Loucy (cell line): ENCODE measurements at regions not wholly inside any gene's neighbourhood (a gene's known extent, or its start where the extent isn't known, plus 50 kb on each side); places are given as distances from the start of the nearest gene placed in this dataset.
A peak's percentile ranks its signal among the peaks of the same experiment; 100 is the strongest.

ENCODE experiments used
- H2AFZ ChIP-seq: fragments of 200-600 bp; sonication (generic); 2 replicates; pipeline ENCODE4 v1.6.0; 2016; ENCODE audit warnings: antibody characterized with exemption, mild to moderate bottlenecking, low read length, moderate library complexity
- H3F3A ChIP-seq: fragments of 200-600 bp; 2 replicates; pipeline ENCODE4 v1.6.0; 2016; ENCODE audit warnings: antibody characterized with exemption, low read depth, mild to moderate bottlenecking
- H3K27me3 ChIP-seq: fragments of 200-600 bp; sonication (generic); 2 replicates; pipeline ENCODE4 v1.6.1; 2014; ENCODE audit warnings: low read length, mild to moderate bottlenecking; ENCODE audit not compliant: insufficient read depth, poor library complexity, severe bottlenecking
- H3K36me3 ChIP-seq: fragments of 200-600 bp; sonication (generic); 2 replicates; pipeline ENCODE4 v1.6.1; 2016; ENCODE audit warnings: low read length; ENCODE audit not compliant: insufficient read depth
- H3K4me1 ChIP-seq: fragments of 200-600 bp; sonication (generic); 2 replicates; pipeline ENCODE4 v1.5.1; 2014; ENCODE audit warnings: low read length, mild to moderate bottlenecking; ENCODE audit not compliant: insufficient read depth, poor library complexity, severe bottlenecking
- H3K4me2 ChIP-seq: fragments of 200-600 bp; sonication (generic); 2 replicates; pipeline ENCODE4 v1.6.0; 2014; ENCODE audit warnings: antibody characterized with exemption, low read length, low read depth, mild to moderate bottlenecking; ENCODE audit not compliant: poor library complexity, severe bottlenecking
- H3K4me3 ChIP-seq: fragments of 200-600 bp; sonication (generic); 2 replicates; pipeline ENCODE4 v1.5.1; 2014; ENCODE audit warnings: low read length, mild to moderate bottlenecking, mixed read lengths; ENCODE audit not compliant: poor library complexity, severe bottlenecking
- H3K79me2 ChIP-seq: fragments of 200-600 bp; sonication (generic); 2 replicates; pipeline ENCODE4 v1.6.1; 2014; ENCODE audit warnings: low read length; ENCODE audit not compliant: insufficient read depth
- H3K9ac ChIP-seq: fragments of 200-600 bp; sonication (generic); 2 replicates; pipeline ENCODE4 v1.6.0; 2014; ENCODE audit warnings: mild to moderate bottlenecking, low read depth, low read length, moderate library complexity; ENCODE audit not compliant: poor library complexity, severe bottlenecking
- H3K9me2 ChIP-seq: fragments of 200-600 bp; sonication (generic); replicated peaks from 2 replicates; pipeline ENCODE4 v1.6.1; 2016; ENCODE audit warnings: low read depth, low read length, mixed read lengths
- H3K9me3 ChIP-seq: fragments of 200-600 bp; sonication (generic); 2 replicates; pipeline ENCODE4 v1.6.1; 2014; ENCODE audit warnings: mild to moderate bottlenecking, antibody characterized with exemption, low read length, low read depth; ENCODE audit not compliant: insufficient read depth
- H4K20me1 ChIP-seq: fragments of 200-600 bp; sonication (generic); 2 replicates; pipeline ENCODE4 v1.6.0; 2014; ENCODE audit warnings: antibody characterized with exemption, low read length, mild to moderate bottlenecking; ENCODE audit not compliant: insufficient read depth, poor library complexity, severe bottlenecking
- EZH2phosphoT487 ChIP-seq: fragments of 200-600 bp; IDR thresholded peaks from 2 replicates; pipeline ENCODE4 v1.6.1; 2018; ENCODE audit warnings: antibody characterized with exemption, mild to moderate bottlenecking, moderate library complexity, borderline replicate concordance
- TF ChIP-seq, protein P1 (sequence below): fragments of 200-600 bp; sonication (generic); conservative IDR thresholded peaks from 2 replicates; pipeline ENCODE4 v1.5.1; 2014; ENCODE audit warnings: mild to moderate bottlenecking, antibody characterized with exemption, low read length

- Histone ChIP-seq H3K4me3 (no peak overlapping the region), H3K9me3 (no peaks in the 10 kb centered on the region), H3K4me2 (no peak overlapping the region), H3K27me3 (no peaks in the 10 kb centered on the region), H2AFZ (peak overlapping the region; percentile 42; the same call in 1 of the 2 replicates), H3K9ac (no peak overlapping the region), H3K79me2 (no peaks in the 10 kb centered on the region), H3K36me3 (no peaks in the 10 kb centered on the region), H4K20me1 (no peaks in the 10 kb centered on the region), H3K4me1 (no peaks in the 10 kb centered on the region), H3K9me2 (no peaks in the 10 kb centered on the region), H3F3A (peaks cover 2% of the 10 kb centered on the region; the same call in 1 of the 2 replicates)
- TF ChIP-seq EZH2phosphoT487 = no peak
- TF ChIP-seq, protein P1, sequence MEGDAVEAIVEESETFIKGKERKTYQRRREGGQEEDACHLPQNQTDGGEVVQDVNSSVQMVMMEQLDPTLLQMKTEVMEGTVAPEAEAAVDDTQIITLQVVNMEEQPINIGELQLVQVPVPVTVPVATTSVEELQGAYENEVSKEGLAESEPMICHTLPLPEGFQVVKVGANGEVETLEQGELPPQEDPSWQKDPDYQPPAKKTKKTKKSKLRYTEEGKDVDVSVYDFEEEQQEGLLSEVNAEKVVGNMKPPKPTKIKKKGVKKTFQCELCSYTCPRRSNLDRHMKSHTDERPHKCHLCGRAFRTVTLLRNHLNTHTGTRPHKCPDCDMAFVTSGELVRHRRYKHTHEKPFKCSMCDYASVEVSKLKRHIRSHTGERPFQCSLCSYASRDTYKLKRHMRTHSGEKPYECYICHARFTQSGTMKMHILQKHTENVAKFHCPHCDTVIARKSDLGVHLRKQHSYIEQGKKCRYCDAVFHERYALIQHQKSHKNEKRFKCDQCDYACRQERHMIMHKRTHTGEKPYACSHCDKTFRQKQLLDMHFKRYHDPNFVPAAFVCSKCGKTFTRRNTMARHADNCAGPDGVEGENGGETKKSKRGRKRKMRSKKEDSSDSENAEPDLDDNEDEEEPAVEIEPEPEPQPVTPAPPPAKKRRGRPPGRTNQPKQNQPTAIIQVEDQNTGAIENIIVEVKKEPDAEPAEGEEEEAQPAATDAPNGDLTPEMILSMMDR = no peak
Observed at GRCh38 chr6:27174958-27175357, 72.5 kb upstream of the PRSS16 start.

- Histone ChIP-seq H2AFZ (no peak overlapping the region), H4K20me1 (no peaks in the 10 kb centered on the region), H3K9ac (no peak overlapping the region), H3F3A (peaks cover 2% of the 10 kb centered on the region; the same call in 1 of the 2 replicates), H3K4me3 (peak overlapping the region; percentile 100), H3K79me2 (no peaks in the 10 kb centered on the region), H3K36me3 (no peaks in the 10 kb centered on the region), H3K9me2 (no peaks in the 10 kb centered on the region), H3K27me3 (no peaks in the 10 kb centered on the region), H3K4me1 (no peaks in the 10 kb centered on the region), H3K4me2 (peak overlapping the region; percentile 81), H3K9me3 (no peaks in the 10 kb centered on the region)
- TF ChIP-seq, protein P1 = no peak
- no peak for TF ChIP-seq EZH2phosphoT487
Observed at GRCh38 chr6:27176096-27176495, 71.4 kb upstream of the PRSS16 start.

DNA sequence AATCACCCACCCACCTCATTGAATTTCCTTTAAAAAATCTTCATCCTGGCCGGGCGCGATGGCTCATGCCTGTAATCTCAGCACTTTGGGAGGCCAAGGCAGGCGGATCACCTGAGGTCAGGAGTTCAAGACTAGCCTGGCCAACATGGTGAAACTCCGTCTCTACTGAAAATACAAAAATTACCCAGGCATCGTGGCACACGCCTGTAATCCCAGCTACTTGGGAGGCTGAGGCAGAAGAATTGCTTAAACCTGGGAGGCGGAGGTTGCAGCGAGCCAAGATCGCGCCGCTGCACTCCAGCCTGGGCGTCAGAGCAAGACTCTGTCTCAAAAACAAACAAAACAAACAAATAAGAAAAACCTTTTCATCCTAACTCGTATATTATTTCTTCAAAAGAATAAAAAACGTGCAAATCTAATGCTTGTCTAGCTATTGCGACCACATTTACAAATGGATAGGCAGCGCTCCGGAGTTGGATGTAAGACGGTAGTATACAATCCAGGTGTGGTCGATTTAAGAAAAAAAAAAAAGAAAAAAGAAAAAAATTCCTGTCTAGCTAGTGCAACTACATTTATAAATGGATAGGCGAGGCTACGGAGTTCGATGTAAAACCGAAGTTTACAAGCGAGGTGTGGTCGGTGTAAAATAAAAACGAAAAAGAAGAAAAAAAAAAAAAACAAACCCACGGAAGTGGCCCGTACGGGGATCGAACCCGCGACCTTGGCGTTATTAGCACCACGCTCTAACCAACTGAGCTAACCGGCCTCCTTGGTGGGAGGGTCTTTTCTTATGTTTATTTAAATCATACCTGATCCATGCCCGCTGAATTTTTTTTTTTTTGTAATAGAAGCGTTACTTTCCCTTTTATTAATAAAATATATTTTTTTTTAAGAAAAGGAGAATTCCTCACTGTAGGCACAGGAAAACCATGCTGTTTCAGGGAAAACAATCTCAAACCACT lies 70.7 kb upstream of the PRSS16 start:
- no peaks in the 10 kb centered on the region for H3K4me1 ChIP-seq
- no peak for TF ChIP-seq EZH2phosphoT487
- TF ChIP-seq, protein P1 = no peak
- H3K27me3 ChIP-seq = no peaks in the 10 kb centered on the region
- H3F3A ChIP-seq = peaks cover 2% of the 10 kb centered on the region; the same call in 1 of the 2 replicates
- H3K79me2 ChIP-seq = no peaks in the 10 kb centered on the region
- no peaks in the 10 kb centered on the region for H4K20me1 ChIP-seq
- H2AFZ ChIP-seq = peak overlapping the region; percentile 100
- peak overlapping the region; percentile 81 for H3K4me2 ChIP-seq
- no peaks in the 10 kb centered on the region for H3K36me3 ChIP-seq
- no peaks in the 10 kb centered on the region for H3K9me3 ChIP-seq
- H3K9ac ChIP-seq = peak overlapping the region; percentile 94
- no peaks in the 10 kb centered on the region for H3K9me2 ChIP-seq
- H3K4me3 ChIP-seq = peak overlapping the region; percentile 100
